CD4-positive, alpha-beta T cell treated with Interleukin-6 for 4 hours (primary cell): ENCODE measurements at regions not wholly inside any gene's neighbourhood (a gene's known extent, or its start where the extent isn't known, plus 50 kb on each side); places are given as distances from the start of the nearest gene placed in this dataset.

Experiments used
- DNase-seq: peaks from one replicate; pipeline ENCODE4 v3.0.0-alpha.2; 2020; ENCODE audit warnings: mixed read lengths

DNA sequence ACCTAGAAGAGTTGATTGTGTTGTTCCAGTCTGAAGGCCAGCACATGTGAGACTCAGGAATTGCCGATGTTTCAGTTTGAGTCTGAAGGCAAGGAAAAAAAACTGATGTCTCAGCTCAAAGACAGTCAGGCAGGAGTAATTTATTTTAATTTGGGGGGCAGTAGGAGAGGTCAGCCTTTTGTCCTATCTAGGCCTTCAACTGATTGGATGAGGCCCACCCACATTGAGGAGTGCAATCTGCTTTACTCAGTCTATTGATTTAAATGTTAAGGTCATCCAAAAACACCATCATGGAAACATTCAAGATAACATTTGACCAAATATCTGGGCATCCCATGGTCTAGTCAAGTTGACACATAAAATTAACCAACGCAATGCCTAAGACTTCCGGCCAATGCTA is 288.9 kb downstream of the CDK5RAP2 start:
- no peak for DNase-seq

DNA sequence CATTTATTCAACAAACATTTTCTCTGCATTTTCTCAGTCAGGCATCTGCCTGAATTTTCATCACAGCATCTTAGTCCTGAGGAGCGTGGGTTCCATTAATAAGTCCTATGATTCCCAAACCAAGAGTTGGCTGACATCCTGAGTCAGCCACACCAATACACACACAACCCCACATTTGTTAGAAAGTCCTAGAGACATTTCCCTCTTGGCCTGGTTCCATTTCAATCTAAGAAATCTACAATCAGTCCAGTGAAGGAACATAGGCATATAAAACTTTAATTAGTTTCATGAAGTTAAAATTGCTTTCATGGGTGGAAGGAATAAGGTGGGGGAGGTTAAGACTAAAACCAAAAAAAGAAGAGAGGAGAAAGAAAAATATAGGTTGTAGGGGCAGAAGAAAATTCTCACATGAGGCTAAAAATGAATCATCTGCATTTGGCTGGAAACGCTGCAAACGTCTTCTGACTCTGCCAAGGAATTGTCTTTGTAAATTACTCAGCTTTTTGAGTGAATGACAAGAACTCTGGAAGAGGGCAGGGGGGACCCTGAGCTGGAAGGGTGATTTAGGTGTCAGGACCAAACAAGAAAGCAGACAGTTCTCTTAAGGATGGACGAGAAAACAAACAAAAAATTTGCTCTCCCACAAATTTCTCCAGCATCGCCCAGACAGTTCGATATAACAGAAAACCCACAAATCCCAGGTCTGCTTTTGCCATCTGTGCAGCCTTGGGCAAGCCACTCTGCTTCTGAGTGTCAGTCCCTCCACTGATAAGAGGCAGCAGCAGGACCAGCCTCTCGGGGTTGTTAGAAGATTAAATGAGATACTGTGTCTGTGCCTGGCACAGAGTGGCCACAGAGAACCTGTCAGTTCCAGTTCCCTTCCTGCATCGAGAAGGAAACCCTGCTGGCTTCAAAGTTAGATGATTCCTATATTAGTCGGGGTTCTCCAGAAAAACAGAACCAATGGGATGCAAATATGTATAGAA is 289.7 kb downstream of the CDK5RAP2 start:
- no peak for DNase-seq

DNA sequence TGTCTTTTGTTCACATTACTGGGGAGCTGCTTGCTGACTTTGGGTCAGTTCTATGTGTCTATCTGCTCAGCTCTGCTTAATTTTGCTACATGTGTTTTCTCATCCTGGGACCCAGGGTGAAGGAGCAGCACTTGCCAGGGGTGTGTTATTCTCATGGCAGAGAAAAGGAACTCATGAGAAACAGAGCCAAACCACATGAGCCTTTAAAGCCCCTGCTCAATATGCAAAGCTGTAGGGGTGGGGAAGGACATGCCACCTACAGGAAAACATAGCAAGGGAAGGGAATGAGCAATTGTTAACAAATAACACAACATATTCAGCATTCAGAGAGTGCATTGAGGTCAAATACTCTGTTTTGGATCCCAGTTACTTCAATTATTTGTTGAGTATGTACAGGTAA is 290.9 kb downstream of the CDK5RAP2 start:
- DNase-seq: no peak

DNA sequence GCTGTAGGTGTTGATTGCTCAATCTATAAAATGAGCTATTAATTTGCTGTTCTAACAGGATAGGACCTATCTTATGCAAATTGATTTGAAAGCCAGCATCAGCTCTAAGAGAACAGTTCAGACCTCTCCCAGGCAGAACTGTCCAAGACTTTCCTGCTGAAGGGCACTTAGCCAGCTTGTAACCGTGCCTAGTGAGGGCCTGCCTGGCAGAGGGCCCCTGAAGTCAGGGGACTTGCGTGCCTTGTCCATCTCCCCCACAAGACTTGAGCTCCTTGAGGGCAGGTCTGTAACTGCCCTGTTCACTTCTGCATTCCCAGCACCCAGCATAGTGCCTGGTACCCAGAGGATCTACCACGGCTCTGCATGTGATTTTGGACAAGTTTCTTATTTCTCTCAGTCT is 293.4 kb downstream of the CDK5RAP2 start:
- DNase-seq: no peak

DNA sequence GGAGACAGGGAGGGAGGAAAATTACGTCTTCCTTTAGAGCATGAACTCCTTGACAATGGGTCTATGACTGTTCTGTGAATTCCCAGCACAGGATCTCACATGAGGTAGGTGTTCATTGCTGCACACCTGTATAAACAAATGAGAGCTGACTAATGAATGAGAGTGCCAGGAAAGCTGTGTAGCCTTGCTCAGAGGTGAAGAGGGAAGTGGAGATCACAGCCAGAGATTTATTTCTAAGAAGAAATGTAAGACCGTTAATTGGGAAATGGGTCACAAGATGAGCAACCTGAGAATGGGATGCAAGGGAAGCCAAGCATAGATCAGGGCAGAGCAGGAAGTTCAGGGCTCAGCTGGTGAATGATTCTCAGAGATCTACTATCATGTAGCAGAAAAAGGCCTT is 295.1 kb downstream of the CDK5RAP2 start:
- DNase-seq: no peak

DNA sequence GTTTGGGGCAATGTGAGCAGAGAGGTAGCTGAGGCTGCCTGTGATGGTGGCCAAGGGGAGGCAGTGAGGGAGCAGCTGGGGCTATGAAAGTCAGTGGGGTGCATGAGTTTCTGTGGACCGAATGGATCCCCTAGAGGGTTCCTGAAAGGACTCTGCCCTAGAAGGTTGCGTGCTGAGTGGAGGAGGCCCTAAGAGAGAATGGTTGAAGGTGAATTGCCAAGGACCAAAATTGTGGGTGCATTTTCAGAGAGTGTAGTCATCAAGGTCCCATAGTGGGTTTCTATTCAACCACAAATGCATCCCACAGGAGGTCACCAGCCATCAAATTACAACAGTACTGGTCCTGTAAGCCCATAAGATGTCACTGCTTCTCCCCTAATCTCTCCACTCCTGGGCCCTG is 298.3 kb downstream of the CDK5RAP2 start:
- DNase-seq: no peak

DNA sequence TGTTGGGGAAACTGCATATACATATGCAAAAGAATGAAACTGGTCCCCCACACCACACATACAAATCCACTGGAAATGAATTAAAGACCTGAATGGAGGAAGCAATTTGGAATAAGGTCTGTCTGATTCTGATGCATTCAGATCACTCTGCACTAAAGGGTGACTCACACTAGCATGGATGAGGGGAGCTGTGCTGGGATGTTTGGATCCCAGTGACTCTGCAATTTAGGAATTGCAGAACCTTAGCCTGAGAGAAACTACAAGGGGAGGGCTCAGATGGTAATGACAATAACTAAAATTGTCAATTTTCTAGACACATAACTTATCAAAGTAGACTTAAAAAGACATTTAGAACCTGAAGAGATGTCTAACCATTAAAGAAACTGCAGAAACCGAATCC is 312.0 kb downstream of the CDK5RAP2 start:
- DNase-seq: no peak

DNA sequence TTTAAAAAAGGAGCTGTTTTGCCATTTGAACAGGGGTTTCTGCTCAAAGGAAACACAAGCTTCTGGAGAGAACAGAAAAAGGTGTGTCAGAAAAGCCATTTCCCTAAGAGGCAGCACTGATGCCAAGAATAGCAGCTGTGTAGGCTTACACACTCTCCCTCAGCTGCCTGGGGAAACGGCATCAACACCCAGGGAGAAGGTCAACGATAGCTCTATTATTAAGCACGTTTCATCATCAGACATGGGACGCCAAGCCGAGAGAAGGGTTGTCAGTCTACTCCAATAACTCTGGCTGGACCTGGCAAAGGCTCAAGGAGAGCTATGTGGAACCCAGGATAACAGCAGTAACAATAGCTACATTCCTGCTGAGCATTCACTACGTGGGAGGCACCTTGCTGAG is 314.2 kb downstream of the CDK5RAP2 start:
- no peak for DNase-seq

DNA sequence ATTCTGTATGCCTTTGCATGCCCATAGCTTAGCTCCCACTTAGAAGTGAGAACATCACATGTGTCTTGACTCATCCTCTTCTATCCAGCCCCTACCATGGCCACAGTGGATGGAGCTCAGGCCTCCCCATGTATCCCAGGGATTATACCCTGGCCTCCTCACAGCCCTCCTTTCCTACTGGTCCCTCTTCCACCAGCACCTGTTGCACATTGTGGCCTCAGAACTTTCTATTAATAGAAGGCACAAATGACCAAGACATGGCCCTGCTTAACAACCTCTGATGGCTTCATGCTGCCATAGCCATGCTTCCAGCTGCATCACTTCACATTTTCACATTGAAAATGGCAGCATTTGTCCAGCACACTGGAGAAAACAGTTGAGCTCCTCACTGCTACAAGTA is 315.4 kb downstream of the CDK5RAP2 start:
- no peak for DNase-seq

DNA sequence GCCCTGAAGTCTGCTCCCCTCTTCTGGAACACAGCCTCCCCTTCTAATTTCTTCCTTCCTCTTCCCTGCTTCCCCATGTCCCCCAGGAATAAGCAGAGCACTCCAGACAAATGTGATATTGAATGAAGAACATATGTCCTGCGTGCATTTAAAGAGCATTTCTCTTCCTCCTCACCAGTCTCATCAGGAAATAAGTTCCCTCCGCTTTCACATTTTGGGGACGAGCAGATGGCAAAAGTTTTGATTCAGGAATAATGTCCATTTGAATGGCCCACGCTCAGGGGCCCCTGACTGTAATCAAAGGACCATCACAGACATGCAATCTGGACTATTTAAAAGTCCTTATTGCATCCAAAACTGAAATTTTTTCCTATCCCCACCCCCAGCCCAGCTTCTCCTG is 316.1 kb downstream of the CDK5RAP2 start:
- no peak for DNase-seq

DNA sequence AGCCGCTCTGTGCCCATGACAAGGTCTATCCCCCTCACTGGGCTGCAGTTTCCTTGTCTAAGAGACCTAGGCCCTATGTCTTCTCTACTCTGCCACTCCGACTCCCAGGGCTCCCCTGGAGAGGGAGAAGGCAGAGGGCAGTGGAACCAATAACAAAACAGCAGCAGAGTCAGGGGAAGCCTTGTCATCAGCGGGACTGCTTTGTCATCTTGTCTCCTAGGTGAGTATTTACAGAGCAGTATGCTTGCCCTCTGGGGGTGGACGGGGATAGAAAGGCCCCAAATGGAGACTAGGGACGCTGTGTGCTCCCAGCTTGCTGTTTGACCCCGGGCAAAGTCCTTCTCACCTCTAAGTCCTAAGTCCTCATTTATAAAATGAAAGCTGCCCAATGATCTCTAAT is 318.5 kb downstream of the CDK5RAP2 start:
- no peak for DNase-seq

DNA sequence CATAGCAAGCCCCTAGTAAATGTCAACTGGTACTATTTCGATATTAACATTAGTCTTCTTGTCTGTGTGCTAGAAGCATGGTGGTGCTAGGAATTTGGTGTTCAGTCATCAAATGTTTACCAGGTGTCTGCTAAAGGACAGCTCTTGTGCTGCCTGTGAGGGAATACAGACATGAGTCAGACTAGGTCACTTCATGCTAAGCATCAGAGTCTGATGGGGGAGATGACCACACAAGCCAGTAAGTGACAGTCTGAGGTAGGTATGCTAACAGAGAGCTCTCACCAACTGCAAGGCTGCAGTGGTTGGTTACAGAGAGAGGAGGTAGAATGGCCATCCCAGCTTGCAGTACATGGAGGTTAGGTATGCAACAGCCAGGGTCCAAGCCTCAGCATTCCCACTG is 320.9 kb downstream of the CDK5RAP2 start:
- DNase-seq: no peak

DNA sequence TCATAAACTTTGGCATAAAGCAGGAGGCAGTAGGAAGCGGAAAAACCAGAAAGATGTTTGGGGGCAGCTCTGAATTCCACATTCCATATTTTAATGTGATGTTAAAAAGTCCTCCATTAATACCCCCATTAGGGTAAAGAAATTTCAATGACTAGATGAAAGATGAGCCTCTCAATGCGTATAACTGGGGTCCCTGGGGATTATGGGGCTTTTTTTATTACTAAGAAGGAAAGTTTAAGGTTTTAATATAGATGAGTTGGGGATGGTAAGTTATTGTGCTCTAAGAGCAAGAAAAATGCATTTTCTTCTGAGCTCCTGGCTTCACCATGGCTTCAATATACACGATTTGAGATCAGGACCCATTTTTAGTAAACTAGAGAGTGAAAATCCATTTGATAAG is 321.9 kb downstream of the CDK5RAP2 start:
- DNase-seq: no peak

DNA sequence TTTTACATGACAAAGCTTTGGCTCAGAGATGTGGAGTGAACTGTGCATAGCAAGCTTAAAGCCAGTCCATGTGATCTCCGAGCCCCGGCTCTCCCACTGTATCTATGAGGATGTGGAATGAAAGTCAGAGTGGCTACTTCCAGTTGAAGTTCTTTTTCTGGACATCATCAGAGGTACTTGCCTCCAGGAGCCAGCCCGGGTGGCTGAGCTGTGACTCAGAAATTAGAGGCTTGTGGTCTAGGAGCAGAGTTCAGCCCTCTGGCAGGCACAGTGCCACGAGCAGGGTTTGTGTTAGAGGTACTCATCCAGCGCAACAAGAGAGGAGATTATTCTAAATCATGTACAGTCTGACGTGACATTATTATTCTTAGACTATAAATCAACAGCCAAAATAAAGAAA is 322.5 kb downstream of the CDK5RAP2 start:
- no peak for DNase-seq

DNA sequence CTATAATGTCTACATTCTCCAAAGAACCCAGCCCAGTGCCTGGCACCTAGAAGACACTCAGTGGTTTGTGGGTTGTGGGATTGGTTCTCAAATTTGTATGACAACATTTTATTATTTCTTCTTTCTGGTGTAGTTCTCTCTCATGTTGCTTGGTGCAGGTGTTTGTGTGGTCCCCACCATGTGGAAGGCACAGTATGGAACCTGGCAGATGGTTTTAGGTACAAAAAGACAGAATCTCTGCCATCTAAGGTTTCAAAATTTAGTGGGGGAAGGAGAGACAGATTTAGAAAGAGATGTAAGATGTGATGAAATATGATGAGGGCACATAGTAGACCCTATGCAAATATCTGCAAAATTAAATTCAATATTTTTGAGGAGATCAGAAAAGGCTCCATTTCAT is 323.8 kb downstream of the CDK5RAP2 start:
- DNase-seq: no peak

DNA sequence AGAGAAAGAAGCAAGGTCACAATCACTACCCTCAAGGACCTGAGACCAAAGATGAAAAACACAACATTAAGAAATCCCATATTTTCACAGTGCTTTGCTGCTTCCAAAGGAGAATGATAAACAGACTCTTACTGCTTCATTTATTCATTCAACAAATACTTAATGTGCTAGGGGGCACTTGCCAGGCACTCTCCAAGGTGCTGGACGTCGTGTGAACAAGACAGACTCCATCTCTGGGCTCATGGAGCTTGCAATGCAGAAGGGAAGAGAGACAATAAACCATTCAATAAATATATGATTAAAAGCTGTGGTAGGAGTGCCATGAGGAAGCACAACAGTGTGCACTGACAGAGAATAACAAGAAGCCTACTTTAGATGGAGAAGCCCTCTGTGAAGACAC is 327.7 kb downstream of the CDK5RAP2 start:
- DNase-seq: no peak

DNA sequence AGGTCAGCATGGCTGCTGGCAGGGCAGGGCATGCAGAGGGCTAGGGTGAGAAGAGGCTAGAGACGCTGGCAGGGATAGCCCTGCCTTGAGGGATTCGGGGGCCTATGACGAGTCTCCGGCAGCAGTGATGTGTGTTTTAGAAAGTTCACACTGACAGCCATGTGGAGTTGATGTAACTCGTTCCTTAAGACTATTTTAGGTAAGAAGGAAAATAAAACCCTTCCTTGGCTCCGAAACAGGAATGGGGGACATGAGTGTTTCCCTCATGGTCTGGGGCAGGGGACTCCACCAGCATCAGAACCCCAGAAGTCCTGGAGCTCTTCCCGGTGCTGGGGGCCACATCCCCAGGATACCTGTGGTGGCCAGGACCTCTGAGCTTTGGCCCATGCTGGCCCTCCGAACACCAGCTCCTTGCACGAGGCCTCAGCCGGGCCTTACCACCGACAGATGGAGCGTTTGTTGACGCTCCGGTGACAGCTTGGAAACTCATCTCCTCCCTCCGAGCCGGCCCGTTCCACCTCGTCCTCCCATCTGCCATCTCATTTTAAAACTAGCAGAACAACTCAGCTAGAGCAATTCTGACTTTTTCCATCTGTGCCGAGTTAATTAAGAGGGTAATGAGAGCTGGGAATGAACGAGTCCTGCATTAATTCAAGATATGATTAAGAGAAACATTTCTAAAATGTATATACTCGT is 337.7 kb downstream of the CDK5RAP2 start:
- DNase-seq: no peak

DNA sequence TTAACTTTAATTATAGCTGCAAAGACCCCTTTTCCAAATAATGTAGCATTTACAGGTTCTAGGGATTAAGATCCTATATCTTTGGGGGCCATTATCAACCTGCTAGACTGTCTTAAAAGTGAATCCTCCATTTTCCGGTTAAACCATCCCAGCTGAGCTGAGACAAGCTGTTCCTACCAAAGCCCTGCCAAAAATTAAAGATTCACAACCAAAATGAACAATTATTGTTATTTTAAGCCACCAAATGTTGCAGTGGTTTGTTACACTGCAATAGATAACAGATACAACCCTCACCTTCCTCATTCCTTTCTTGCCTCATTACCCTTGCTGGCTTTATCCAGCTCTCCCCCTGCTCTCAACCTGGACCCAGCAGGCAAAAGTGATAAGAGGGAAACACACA is 343.4 kb downstream of the CDK5RAP2 start:
- DNase-seq: no peak

DNA sequence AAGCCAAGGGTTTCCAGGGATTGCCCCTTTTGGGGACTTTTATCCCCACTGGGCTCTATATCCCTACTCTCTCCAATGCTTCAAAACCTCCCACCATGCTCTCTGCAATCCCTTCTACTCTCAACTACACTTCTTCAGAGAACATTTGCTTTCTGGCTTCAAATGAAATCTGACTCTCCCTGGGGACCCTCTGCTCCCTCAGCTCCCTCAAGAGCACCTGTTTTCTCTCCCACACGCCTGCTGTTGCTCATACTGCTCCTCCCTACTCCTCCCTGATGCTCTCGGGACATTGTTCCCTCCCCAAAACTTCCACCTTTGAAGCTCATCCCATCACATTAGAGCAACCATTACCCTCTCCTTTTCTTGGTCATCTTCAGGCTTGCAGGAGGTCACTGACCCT is 344.9 kb downstream of the CDK5RAP2 start:
- DNase-seq: no peak

DNA sequence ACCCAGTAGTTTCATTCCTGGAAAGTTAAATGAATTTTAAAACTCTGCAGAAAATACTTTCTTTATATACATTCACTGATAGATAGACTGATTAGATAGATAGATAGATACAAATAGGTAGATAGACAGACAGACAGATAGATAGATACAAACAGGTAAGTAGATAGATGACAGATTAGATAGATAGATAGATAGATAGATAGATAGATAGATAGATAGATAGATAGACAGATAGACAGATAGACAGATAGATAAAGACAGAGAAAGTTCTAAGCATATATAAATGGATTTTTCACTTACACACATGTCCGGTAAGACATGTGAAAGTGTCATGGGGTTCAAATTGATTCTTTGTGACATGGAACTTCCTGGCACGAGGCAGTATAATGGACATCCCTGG is 349.7 kb downstream of the CDK5RAP2 start:
- no peak for DNase-seq

DNA sequence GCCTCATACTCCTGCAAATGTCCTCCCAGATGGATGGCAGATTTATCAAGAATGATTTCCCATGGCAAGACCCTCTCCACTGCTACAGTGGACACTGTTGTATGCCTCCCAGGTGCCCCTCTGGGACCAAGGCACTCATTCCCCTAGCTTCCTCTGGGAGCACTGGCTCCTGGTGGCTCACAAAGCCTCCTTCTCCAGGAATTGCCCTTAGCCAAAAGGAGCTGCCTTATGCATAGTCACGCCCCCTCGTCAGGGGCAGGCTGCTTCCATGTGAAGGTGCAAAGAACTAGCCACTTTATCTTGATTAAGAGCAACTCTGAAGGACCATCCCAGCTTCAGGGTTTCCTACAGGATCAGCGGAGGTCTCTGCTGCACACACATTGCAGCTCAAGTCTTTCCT is 358.1 kb downstream of the CDK5RAP2 start:
- no peak for DNase-seq

DNA sequence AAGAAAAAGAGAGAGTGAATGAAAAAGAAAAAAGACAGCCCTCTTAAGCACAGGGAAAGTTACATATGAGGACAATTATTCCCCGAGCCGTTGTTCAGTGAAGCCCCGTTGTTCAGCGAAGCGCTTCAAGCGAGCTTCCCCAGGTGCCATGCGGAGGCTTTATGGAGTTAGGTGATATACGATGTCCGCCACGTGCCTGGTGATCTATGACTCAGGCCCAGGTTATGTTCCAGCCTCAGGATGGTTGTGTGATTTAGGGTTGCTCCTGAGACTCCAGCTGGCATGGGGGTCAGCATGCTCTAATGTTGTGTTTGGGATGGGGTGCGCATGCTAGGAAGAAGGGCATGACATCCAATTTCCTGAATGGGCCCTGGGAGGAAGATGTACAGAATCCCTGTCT is 365.6 kb downstream of the CDK5RAP2 start:
- no peak for DNase-seq

DNA sequence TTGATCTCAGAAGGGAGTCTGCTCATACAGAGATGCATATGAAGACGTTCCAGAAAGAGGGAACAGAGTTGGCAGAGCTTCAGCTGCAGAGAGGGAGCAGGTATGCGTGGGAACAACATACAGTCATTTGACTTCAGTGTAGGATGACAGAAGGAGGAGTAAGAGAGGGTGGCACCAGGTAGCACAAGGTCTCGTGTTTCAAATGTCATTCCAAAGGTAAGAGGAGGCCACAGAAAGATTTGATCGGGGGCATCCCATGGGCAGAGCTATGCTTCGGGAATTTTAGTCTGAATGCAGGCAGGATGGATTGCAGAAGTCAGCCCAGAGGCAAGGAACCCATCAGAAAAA is 367.1 kb downstream of the CDK5RAP2 start:
- no peak for DNase-seq

DNA sequence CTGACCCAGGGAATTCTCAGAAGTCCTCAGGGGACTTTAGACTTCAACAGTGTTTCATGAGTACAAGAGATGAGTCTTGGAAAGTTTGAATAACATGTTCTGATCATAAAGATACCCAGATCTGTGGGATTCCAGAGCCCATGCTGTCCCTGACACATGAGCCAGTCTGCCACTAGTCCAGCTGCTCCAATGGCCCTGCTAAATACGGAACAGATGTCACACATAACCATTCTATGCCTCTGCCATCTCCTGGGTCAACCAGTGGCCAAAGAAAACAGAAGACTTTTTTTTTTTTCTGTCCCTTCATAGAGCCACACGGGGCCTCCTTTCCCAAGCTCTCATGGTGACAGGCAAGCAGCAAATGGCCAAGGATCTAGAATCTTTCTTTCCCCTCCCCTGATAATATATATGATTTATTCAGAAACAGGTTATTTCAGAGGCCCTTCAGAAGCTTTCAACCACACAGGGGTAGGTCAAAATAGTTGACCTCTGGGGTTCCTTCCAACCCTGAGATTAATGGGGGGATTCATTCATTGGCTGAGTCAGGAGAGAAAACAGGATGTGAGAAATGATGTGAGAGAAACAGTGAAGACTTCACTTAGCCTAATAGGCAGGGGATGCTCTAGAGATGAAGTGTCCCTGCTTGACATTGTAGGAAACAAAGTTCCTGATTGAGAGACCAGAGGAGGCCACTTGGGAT is 367.7 kb downstream of the CDK5RAP2 start:
- no peak for DNase-seq
